ENCODE measurements at regions not wholly inside any gene's neighbourhood (a gene's known extent, or its start where the extent isn't known, plus 50 kb on each side); places are given as distances from the start of the nearest gene placed in this dataset.

GRCh38 chr11:19506816-19507486 is 205.7 kb upstream of the NAV2 start:
- no peak overlapping the region for H3K4me2 ChIP-seq (ENCODE audit: low read length)
- no peaks in the 10 kb centered on the region for H3K36me3 ChIP-seq (ENCODE audit: insufficient read depth, low read length)
- no peak overlapping the region for H2AFZ ChIP-seq (ENCODE audit: low read depth, low read length)
- no peaks in the 10 kb centered on the region for H3K9me3 ChIP-seq (ENCODE audit: low read length)
- H3F3A ChIP-seq (ENCODE audit: insufficient read depth, low read length, poor library complexity, severe bottlenecking) = no peaks in the 10 kb centered on the region
- H3K9ac ChIP-seq (ENCODE audit: low read length) = no peak overlapping the region
- no peaks in the 10 kb centered on the region for H3K9me2 ChIP-seq (ENCODE audit: insufficient read depth, low read length)
- TF ChIP-seq RAD21 (conservative IDR thresholded peaks at IDR 0.05) (no peak), CTCF (IDR thresholded peaks at IDR 0.05; ENCODE audit: poor library complexity, severe bottlenecking) (no peak), TAF1 (IDR thresholded peaks at IDR 0.05; ENCODE audit: low read depth) (no peak), MXI1 (conservative IDR thresholded peaks at IDR 0.05; ENCODE audit: poor library complexity, severe bottlenecking) (no peak), EZH2 (IDR thresholded peaks at IDR 0.05; ENCODE audit: borderline replicate concordance, insufficient read depth, low read length, poor library complexity, severe bottlenecking) (no peak), EP300 (conservative IDR thresholded peaks at IDR 0.05; ENCODE audit: poor library complexity, severe bottlenecking) (no peak), SMC3 (conservative IDR thresholded peaks at IDR 0.05; ENCODE audit: poor library complexity) (no peak), REST (IDR thresholded peaks at IDR 0.05; ENCODE audit: borderline replicate concordance) (no peak), POLR2AphosphoS5 (IDR thresholded peaks at IDR 0.05) (no peak)
- no peaks in the 10 kb centered on the region for H3K27me3 ChIP-seq (ENCODE audit: insufficient read depth, low read depth, low read length)
- no peak overlapping the region for H3K27ac ChIP-seq (ENCODE audit: low read length)
- H3K4me3 ChIP-seq (ENCODE audit: low read length) = no peak overlapping the region
- H4K20me1 ChIP-seq (ENCODE audit: insufficient read depth) = no peaks in the 10 kb centered on the region
- no peaks in the 10 kb centered on the region for H3K79me2 ChIP-seq (replicated peaks; ENCODE audit: insufficient read depth, low read length)

DNA sequence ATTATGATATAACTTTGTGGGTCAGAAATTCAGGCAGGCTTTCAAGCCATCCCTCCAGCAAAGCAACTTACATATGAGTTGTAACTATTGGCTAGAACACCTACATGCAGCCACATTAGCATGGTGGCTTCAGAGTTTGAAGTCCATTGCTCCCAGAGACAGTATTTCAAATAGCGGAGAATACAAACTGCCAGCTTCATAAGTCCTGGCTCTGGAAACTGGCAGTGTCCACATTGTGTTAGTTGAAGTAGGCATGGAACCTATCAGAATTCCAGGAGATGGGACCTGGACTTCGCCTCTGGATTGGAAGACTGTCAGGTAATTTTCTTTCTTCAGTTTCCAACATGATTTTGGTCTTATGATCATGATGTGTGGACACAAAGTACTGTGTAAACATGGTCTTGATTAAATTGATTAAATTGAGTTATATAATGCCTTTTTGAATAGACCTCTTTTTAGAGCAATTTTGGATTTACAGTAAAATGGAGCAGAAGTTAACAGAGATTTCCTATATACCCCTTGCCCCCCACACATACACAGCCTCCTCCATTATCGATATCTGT is 209.9 kb upstream of the NAV2 start:
- no peak overlapping the region for H3K4me2 ChIP-seq (ENCODE audit: low read length)
- H3K9me2 ChIP-seq (ENCODE audit: insufficient read depth, low read length) = no peaks in the 10 kb centered on the region
- H3K27ac ChIP-seq (ENCODE audit: low read length) = no peak overlapping the region
- no peaks in the 10 kb centered on the region for H3K79me2 ChIP-seq (replicated peaks; ENCODE audit: insufficient read depth, low read length)
- no peaks in the 10 kb centered on the region for H4K20me1 ChIP-seq (ENCODE audit: insufficient read depth)
- H3K4me3 ChIP-seq (ENCODE audit: low read length) = no peak overlapping the region
- no peak overlapping the region for H3K9ac ChIP-seq (ENCODE audit: low read length)
- H3K36me3 ChIP-seq (ENCODE audit: insufficient read depth, low read length) = no peaks in the 10 kb centered on the region
- no peaks in the 10 kb centered on the region for H3F3A ChIP-seq (ENCODE audit: insufficient read depth, low read length, poor library complexity, severe bottlenecking)
- TF ChIP-seq TAF1 (IDR thresholded peaks at IDR 0.05; ENCODE audit: low read depth) = no peak
- no peak for TF ChIP-seq EP300 (conservative IDR thresholded peaks at IDR 0.05; ENCODE audit: poor library complexity, severe bottlenecking)
- TF ChIP-seq REST (IDR thresholded peaks at IDR 0.05; ENCODE audit: borderline replicate concordance) = no peak
- TF ChIP-seq RAD21 (conservative IDR thresholded peaks at IDR 0.05) = no peak
- no peak for TF ChIP-seq EZH2 (IDR thresholded peaks at IDR 0.05; ENCODE audit: borderline replicate concordance, insufficient read depth, low read length, poor library complexity, severe bottlenecking)
- no peak for TF ChIP-seq MXI1 (conservative IDR thresholded peaks at IDR 0.05; ENCODE audit: poor library complexity, severe bottlenecking)
- TF ChIP-seq SMC3 (conservative IDR thresholded peaks at IDR 0.05; ENCODE audit: poor library complexity) = no peak
- TF ChIP-seq POLR2AphosphoS5 (IDR thresholded peaks at IDR 0.05) = no peak
- H3K9me3 ChIP-seq (ENCODE audit: low read length) = no peaks in the 10 kb centered on the region
- H3K27me3 ChIP-seq (ENCODE audit: insufficient read depth, low read depth, low read length) = no peaks in the 10 kb centered on the region
- H2AFZ ChIP-seq (ENCODE audit: low read depth, low read length) = no peak overlapping the region

All from neural cell (in vitro differentiated cells).